Hypothalamus (tissue), 51 donors: ENCODE measurements at regions not wholly inside any gene's neighbourhood (a gene's known extent, or its start where the extent isn't known, plus 50 kb on each side); places are given as distances from the start of the nearest gene placed in this dataset.

Experiments used
- DNase-seq, 51 donors: peaks; one replicate each; lab custom pipeline; 2025; lab: John Stamatoyannopoulos, UW

DNA sequence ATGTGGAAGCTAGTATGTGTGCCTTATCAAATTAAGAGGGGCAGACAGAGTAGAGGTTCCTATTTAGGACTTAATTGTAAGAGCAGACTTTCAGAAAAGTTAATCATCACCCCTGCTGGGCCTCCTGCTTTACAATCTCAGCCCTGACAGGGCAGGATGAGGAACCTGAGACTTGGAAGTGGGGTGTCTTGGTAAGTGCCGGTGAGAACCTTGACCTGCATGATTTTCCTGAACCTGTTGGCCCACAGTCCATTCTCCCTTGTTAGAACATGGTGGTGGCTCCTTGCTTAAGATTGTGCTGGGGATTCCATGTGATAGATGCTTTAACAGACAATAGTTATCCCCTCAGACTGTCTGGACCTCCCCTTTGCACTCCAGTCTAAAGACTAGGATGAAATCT is 141.7 kb upstream of the TMEM72 start:
- no peak for DNase-seq

- no peak for DNase-seq
Measured at GRCh38 chr10:44771233-44771995, 139.7 kb upstream of the TMEM72 start.

GRCh38 chr10:44773565-44773964 is 137.6 kb upstream of the TMEM72 start:
- DNase-seq: no peak

- DNase-seq: no peak
Measured at GRCh38 chr10:44774676-44775401, 136.3 kb upstream of the TMEM72 start.

DNA sequence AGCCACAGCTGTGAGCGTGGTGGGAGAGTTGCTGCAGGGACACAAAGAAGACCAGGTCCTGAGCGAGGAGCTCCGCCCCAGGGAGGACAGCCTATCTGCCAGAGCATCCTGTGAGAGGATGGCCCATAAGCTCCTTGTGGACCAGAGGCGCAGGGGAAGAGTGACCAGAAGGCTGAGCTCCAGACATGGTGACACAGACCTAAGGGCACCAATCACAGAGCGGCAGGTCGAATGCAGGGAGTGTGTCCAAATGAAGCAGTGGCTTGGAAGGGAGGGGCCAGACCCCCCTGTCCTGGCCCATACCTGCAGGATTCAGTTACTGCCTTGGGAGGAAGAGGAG is 135.8 kb upstream of the TMEM72 start:
- DNase-seq: no peak

GRCh38 chr10:44776181-44776580 is 135.0 kb upstream of the TMEM72 start:
- no peak for DNase-seq

GRCh38 chr10:44779511-44779910 is 131.6 kb upstream of the TMEM72 start:
- peak in 21 of 51 donors; percentile 3 to 46 (median 18) for DNase-seq

DNA sequence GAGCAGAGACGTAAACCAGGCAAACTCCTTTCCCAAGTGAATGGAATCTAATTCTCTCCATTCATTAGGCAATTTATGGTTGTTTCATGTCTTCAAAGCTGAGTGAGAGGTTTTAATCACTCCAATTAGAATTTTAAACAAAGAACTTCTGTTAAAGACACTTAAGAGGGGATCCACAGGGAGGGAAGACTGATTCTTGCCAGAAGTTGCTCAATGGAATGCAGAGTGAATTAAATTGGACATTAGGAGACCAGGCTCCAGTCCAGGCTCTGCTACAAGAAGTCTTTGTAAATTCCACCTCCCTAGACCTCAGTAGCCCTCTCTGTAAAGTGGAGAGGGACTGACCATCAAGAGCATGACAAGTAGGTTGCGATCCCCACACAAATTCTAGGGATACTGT is 130.7 kb upstream of the TMEM72 start:
- DNase-seq: peak in 4 of 51 donors; percentile 8 to 40 (median 18)

GRCh38 chr10:44781131-44781530 is 130.0 kb upstream of the TMEM72 start:
- no peak for DNase-seq

GRCh38 chr10:44786286-44786850 is 124.8 kb upstream of the TMEM72 start:
- peak in 13 of 51 donors; percentile 9 to 36 (median 15) for DNase-seq

DNA sequence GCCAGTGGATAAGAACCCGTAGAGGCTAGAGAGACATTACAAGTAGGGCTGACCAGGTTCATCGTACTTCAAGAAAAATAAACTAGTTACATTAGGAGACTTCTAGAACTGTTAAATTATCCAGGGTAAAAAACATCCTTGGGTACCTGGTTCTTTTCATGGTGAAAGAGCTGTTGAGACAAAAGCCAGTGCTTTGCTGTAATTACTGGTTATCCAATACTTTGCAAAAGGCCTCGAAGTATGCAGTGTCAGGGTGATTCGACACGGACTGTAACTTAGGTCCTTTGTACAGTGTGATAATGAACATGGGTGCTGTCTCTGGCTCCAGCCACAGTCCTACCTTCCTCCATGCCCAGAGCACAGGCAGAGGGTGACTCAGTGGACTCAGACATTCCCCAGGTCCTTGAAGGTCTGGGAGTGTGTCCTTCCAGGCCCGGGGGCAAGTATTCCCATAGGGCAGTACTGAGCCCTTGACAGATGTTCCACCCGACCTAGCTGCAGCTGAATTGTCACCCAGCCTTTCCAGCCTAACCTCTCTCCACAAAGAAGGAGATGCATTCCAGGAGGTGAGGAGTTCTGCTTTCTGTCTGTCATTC is 123.6 kb upstream of the TMEM72 start:
- no peak for DNase-seq

GRCh38 chr10:44788147-44789129 is 122.7 kb upstream of the TMEM72 start:
- no peak for DNase-seq

- no peak for DNase-seq
Measured at GRCh38 chr10:44792119-44792775, 118.9 kb upstream of the TMEM72 start.

GRCh38 chr10:44799966-44800365 is 111.2 kb upstream of the TMEM72 start:
- no peak for DNase-seq

DNA sequence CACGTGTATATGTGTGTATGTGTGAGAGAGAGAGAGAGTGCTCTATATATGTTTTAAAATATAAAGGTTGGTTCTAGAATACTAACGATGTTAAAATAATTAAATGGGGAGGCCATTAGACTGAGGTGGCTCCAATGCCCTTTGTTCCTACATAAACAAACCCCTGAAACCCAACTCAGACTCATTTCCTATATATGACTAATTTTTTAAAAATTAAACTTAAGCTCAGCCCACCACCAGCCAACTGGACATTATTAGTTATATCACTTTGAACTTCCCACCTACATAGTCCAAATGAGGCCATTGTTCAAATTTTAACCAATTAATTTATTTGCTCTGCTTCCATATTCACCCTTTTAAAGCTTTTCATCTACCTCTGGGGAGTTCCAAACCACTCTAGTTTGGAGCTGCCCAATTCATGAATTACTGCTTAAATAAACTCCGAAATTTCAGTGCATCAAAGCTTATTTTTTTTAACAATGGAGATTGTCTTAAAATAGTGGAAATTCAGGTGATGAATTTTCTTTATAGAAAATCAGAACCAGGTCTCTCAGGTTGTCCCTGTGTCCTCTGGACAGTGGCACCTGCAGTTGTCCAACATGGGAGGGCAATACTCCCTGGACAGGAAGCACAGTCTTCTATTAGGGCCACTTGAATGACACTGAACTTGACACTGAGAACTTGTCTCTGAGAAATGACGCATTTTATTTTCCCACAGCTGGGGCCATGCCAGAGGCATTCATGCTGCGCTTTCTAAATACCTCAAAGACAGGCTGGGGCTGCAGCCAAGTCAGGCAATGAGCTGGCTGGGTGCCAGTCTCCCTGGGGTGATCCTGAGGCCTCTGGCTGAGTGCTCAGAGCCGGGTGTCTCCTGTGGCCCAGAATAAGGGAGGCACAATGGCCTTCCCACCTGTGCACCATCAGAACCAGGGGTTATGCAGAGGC is 109.5 kb upstream of the TMEM72 start:
- peak in 29 of 51 donors; percentile 7 to 73 (median 36) for DNase-seq

GRCh38 chr10:44803862-44804261 is 107.3 kb upstream of the TMEM72 start:
- no peak for DNase-seq

GRCh38 chr10:44804661-44805060 is 106.5 kb upstream of the TMEM72 start:
- no peak for DNase-seq

GRCh38 chr10:44805466-44806210 is 105.5 kb upstream of the TMEM72 start:
- no peak for DNase-seq
